ENCODE measurements at regions not wholly inside any gene's neighbourhood (a gene's known extent, or its start where the extent isn't known, plus 50 kb on each side); places are given as distances from the start of the nearest gene placed in this dataset.

GRCh38 chr3:112746675-112747280 lies 99.9 kb downstream of the CD200R1L start:
- no peak overlapping the region for H3K27ac ChIP-seq

DNA sequence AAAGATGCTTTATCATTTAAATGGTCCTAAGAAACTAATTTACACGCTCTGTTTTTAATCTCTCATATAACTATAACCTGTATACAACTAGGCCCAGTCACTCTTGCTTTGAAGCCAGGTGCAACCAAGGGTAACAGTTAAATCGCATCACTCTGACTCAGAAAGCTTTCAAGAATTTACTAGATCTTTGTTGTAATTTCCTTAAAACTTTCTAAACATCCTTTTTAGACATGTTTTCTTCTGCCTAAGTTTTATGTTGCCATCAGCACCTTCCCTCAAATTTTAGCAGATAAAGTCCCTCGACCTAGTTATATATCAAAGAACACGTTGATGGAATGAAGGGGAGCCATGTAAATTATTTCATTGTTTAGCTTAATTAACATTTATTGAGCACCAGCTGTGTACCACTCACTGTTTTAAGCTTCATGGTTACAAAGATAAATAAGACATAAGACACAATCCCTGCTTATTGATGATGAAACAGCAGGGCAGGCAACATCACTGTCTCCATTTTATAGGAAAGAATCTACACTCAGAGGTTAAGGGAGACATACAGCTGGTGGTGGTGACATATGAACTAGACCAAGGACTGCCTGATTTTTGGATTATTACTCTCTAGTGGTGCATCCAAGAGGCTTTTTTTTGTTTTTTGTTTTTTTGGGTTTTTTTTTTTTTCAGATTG lies 101.0 kb downstream of the CD200R1L start:
- TF ChIP-seq, protein P1, sequence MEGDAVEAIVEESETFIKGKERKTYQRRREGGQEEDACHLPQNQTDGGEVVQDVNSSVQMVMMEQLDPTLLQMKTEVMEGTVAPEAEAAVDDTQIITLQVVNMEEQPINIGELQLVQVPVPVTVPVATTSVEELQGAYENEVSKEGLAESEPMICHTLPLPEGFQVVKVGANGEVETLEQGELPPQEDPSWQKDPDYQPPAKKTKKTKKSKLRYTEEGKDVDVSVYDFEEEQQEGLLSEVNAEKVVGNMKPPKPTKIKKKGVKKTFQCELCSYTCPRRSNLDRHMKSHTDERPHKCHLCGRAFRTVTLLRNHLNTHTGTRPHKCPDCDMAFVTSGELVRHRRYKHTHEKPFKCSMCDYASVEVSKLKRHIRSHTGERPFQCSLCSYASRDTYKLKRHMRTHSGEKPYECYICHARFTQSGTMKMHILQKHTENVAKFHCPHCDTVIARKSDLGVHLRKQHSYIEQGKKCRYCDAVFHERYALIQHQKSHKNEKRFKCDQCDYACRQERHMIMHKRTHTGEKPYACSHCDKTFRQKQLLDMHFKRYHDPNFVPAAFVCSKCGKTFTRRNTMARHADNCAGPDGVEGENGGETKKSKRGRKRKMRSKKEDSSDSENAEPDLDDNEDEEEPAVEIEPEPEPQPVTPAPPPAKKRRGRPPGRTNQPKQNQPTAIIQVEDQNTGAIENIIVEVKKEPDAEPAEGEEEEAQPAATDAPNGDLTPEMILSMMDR (IDR thresholded peaks at IDR 0.05), result no peak
- Histone ChIP-seq H3K27me3 (no peaks in the 10 kb centered on the region), H3K36me3 (no peaks in the 10 kb centered on the region), H3K9me3 (no peaks in the 10 kb centered on the region), H3K4me3 (ENCODE audit: low read depth in 1 of 2, low read length in 1 of 2) (no peak overlapping the region), H3K4me1 (ENCODE audit: control insufficient read depth in 1 of 2, insufficient read depth in 1 of 2, low read depth in 1 of 2, low read length in 1 of 2) (peaks cover 17 to 28% of the 10 kb centered on the region in 2 experiments), H3K27ac (peak overlapping the region; percentile 1)

More at GRCh38 chr3:112746675-112747280, 99.9 kb downstream of the CD200R1L start:
- peaks cover 6 to 24% of the 10 kb centered on the region in 2 experiments for H3K4me1 ChIP-seq (ENCODE audit: control insufficient read depth in 1 of 2, insufficient read depth in 1 of 2, low read depth in 1 of 2, low read length in 1 of 2)
- no peak overlapping the region for H3K4me3 ChIP-seq (ENCODE audit: low read depth in 1 of 2, low read length in 1 of 2)
- no peaks in the 10 kb centered on the region for H3K27me3 ChIP-seq
- no peaks in the 10 kb centered on the region for H3K36me3 ChIP-seq
- no peaks in the 10 kb centered on the region for H3K9me3 ChIP-seq
- TF ChIP-seq, protein P1 (IDR thresholded peaks at IDR 0.05), result no peak

DNA sequence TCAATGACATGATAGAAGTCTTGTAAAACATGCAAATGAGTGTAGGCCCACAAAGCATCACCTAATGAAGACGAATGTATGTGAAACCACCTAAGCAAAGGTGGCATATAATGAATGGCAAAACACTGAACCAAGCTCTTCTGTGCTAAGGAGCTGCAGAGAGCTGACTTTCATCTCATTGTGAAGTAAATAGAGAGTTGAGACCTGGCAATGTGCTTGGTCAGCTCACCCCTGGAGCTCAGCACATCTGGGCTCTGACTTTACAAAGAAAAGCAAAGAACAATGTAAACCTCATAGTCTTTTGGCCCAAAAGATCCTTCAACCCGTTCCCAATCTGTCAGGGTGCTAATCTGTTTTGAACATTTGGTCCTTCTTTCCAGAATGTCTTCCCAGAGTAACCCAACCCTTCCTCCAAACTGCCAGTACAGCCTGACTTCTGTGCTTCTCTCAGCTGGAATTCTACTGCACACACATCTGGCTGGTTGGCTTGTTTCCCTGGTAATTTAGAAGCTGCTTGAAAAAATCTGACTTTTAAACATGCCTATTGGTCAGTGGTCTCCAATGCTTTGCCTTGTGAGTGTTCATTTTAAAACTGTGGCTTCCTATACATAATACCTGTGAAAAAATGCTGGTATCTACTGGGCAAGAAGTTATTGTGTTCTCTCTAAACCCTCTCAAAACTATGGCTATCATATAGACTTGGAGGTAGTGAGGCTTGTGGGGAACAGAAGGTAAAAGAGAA lies 101.7 kb downstream of the CD200R1L start:
- H3K4me1 ChIP-seq (ENCODE audit: control insufficient read depth in 1 of 2, insufficient read depth in 1 of 2, low read depth in 1 of 2, low read length in 1 of 2), result peaks cover 24 to 34% of the 10 kb centered on the region in 2 experiments
- no peak overlapping the region for H3K4me3 ChIP-seq (ENCODE audit: low read depth in 1 of 2, low read length in 1 of 2)
- peak overlapping the region; percentile 1 for H3K27ac ChIP-seq
- no peaks in the 10 kb centered on the region for H3K36me3 ChIP-seq
- H3K27me3 ChIP-seq, result no peaks in the 10 kb centered on the region
- no peaks in the 10 kb centered on the region for H3K9me3 ChIP-seq
- TF ChIP-seq, protein P1 (IDR thresholded peaks at IDR 0.05), result no peak

- TF ChIP-seq, protein P1 (IDR thresholded peaks at IDR 0.05), result no peak
- Histone ChIP-seq H3K27me3 (no peaks in the 10 kb centered on the region), H3K9me3 (no peaks in the 10 kb centered on the region), H3K4me3 (ENCODE audit: low read depth in 1 of 2, low read length in 1 of 2) (no peak overlapping the region), H3K36me3 (no peaks in the 10 kb centered on the region), H3K4me1 (ENCODE audit: control insufficient read depth in 1 of 2, insufficient read depth in 1 of 2, low read depth in 1 of 2, low read length in 1 of 2) (peaks cover 29 to 43% of the 10 kb centered on the region in 2 experiments), H3K27ac (no peak overlapping the region)
These were observed 102.6 kb downstream of the CD200R1L start for GRCh38 chr3:112744106-112744505.

DNA sequence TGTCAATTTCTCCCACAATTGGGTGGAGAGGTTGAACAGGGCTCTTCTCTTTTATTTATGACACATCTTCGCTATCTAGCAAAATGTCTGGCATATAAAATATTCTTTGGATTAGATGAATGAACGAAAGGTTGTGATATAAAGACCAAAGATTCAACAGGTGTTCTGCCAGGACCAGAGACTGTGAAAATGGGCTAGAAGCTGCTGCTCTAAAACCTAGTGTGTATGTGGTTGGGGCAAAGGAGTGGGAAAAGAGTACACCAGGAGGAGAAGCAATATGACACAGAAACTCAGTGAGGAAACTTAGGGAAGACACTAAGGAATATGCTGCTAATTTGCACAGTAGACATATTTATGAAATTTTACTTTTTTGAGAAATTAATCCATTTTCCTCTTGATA lies 102.0 kb upstream of the CCDC80 start:
- Histone ChIP-seq H3K4me3 (ENCODE audit: low read depth in 1 of 2, low read length in 1 of 2) (no peak overlapping the region), H3K27ac (no peak overlapping the region), H3K36me3 (no peaks in the 10 kb centered on the region), H3K9me3 (no peaks in the 10 kb centered on the region), H3K27me3 (no peaks in the 10 kb centered on the region), H3K4me1 (ENCODE audit: control insufficient read depth in 1 of 2, insufficient read depth in 1 of 2, low read depth in 1 of 2, low read length in 1 of 2) (peaks cover 32 to 53% of the 10 kb centered on the region in 2 experiments)
- TF ChIP-seq, protein P1 (IDR thresholded peaks at IDR 0.05), result no peak
